ENCODE measurements at regions not wholly inside any gene's neighbourhood (a gene's known extent, or its start where the extent isn't known, plus 50 kb on each side); places are given as distances from the start of the nearest gene placed in this dataset.
"Not testable (repeated sequence)": the region's sequence is repeated elsewhere in the genome, so short reads cannot be mapped to it uniquely, and the experiment has no call there.

- no peak for DNase-seq (ENCODE audit: low spot score)
- intact Hi-C loops (cut with DNase I) = no loop called here
Observed at GRCh38 chr7:65609131-65609530, 235.5 kb downstream of the ZNF92 start.

GRCh38 chr7:65613644-65614289 lies 240.1 kb downstream of the ZNF92 start:
- DNase-seq (ENCODE audit: low spot score); intact Hi-C loops (cut with DNase I): not testable (repeated sequence)

- DNase-seq (ENCODE audit: low spot score); intact Hi-C loops (cut with DNase I): not testable (repeated sequence)
Observed at GRCh38 chr7:65616111-65616510, 242.5 kb downstream of the ZNF92 start.

DNA sequence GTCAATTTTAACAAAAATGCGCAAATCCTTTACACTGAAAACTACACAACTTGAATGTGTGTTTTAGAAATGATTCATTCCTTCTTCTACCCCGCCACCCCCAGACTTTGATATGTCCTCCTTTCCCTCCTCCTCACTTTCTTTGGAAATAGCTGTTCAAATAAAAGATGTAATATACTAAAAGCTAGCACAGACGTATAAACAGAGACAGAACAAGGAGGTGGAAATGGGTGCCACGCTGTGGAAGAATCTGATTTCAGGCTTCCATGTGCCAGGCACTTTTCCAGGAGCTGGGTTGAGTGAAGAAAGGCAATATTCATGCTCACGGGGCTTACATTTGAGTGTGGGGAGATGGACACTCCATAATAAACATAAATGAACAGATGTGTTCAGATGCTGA lies 246.6 kb downstream of the ZNF92 start:
- DNase-seq (ENCODE audit: low spot score); intact Hi-C loops (cut with DNase I): not testable (repeated sequence)

DNA sequence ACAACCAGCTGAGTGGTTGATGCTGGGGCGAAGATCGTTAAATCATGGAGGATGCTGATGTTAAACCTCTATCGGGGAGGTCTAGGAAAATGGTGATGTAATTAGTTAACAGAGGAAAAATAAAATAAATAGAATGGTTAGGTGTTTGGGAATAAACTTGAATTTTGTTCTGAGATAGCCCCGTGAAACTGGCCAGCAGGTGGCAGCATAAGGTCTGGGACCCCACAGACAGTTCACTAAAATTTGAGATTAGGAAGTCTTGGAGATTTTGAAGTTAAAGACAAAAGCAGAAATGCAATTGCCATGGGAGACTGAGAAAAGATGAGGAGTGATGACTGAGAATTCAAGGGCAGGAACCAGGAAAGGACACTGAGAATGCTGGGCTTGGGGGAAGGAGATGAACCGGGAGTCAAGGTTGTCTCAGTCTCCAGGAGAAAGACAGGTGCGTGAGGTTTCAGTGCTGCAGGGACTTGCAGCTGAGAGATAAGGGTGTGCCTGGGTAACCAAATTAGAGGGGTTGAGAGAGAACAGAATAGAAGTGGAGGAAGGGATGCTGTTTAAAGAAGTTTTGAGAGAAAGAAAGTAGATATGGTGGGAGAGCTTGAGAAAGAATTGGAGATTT lies 248.0 kb downstream of the ZNF92 start:
- intact Hi-C loops (cut with DNase I); DNase-seq (ENCODE audit: low spot score): not testable (repeated sequence)

GRCh38 chr7:65631236-65631635 lies 241.6 kb upstream of the VKORC1L1 start:
- DNase-seq (ENCODE audit: low spot score); intact Hi-C loops (cut with DNase I): not testable (repeated sequence)

DNA sequence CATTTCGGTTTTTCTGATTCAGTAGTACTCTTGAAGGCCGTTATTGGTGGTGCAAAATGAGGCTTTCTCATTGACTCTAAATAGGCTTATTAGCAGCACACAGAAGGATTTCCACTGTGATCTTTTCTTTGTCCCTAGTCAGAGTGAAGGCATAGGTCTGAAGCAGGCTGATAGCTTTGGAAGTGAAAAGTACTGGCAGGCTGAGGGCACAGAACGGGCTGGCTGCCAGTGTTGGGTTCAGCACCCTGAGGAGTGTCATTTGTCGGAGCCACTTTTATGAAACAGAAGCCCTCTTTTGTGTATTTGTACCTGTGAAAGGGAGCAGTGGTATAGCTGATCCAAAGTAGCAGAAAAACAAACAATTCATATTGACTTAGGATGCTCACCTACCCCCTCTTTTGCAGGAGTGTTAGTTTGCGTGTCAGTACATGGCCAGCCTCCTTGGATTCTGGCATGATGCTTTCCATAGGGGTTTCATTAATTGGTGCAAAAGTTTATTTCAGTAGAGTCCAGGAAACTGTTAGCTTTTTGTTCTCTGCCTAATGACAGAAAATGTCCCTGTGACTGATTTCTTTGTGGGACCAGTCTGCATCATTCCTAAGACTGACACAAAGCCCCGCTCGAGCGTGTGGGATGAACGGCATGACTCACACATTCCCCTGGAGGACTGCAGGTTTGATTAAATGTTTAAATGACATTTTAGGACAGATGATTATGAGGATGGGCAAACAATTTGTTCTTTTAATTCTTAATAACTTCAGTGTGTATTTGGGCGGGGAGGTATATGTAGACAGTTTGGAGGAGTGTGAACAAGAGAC lies 239.1 kb upstream of the VKORC1L1 start:
- DNase-seq (ENCODE audit: low spot score); intact Hi-C loops (cut with DNase I): not testable (repeated sequence)

- intact Hi-C loops (cut with DNase I); DNase-seq (ENCODE audit: low spot score): not testable (repeated sequence)
Observed at GRCh38 chr7:65638918-65639317, 234.0 kb upstream of the VKORC1L1 start.

GRCh38 chr7:65639717-65640116 lies 233.2 kb upstream of the VKORC1L1 start:
- DNase-seq (ENCODE audit: low spot score); intact Hi-C loops (cut with DNase I): not testable (repeated sequence)

GRCh38 chr7:65643498-65643897 lies 229.4 kb upstream of the VKORC1L1 start:
- DNase-seq (ENCODE audit: low spot score); intact Hi-C loops (cut with DNase I): not testable (repeated sequence)

DNA sequence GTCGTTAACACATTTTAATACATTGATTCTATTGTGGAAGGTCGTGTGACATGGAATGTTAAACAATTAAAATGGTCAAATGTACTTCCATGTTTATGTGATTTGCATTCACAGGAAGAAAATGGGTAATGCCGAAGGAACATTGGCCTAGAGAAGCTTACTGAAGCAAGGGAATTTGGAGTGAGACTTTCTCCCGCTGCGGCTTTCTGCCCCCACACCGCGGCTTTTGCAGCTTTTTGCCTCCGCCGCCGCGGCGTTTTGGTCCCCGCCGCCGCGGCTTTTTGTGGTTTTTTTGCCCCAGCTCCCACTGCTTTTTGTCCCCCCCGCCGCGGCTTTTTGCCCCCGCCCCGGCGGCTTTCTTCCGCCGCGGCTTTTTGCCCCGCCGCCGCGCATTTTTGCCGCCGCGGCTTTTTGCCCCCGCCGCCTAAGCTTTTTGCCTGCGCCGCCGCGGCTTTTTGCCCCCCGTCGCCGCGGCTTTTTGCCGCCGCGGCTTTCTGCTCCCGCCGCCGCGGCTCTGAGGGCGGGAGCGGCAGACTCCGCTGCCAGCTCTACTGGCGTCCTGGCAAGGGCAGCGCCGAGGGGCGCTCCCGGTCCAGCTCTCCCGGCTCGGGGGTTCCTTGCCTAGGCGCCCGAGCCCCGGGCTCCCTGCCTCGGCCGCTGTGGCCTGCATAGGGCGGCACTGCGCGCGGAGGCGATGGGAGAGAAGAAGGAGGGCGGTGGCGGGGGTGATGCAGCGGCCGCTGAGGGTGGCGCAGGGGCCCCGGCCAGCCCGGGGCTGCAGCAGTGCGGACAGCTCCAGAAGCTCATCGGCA lies 225.5 kb upstream of the VKORC1L1 start:
- DNase-seq (ENCODE audit: low spot score); intact Hi-C loops (cut with DNase I): not testable (repeated sequence)

GRCh38 chr7:65651174-65651573 lies 221.7 kb upstream of the VKORC1L1 start:
- intact Hi-C loops (cut with DNase I); DNase-seq (ENCODE audit: low spot score): not testable (repeated sequence)

GRCh38 chr7:65651826-65652592 lies 220.9 kb upstream of the VKORC1L1 start:
- DNase-seq (ENCODE audit: low spot score); intact Hi-C loops (cut with DNase I): not testable (repeated sequence)

GRCh38 chr7:65652669-65653068 lies 220.2 kb upstream of the VKORC1L1 start:
- DNase-seq (ENCODE audit: low spot score) = not testable (repeated sequence)

GRCh38 chr7:65656494-65657188 lies 216.2 kb upstream of the VKORC1L1 start:
- intact Hi-C loops (cut with DNase I); DNase-seq (ENCODE audit: low spot score): not testable (repeated sequence)

More at GRCh38 chr7:65652669-65653068, 220.2 kb upstream of the VKORC1L1 start:
- intact Hi-C loops (cut with DNase I) = not testable (repeated sequence)

GRCh38 chr7:65683362-65683761 lies 189.5 kb upstream of the VKORC1L1 start:
- DNase-seq (ENCODE audit: low spot score); intact Hi-C loops (cut with DNase I): not testable (repeated sequence)

- DNase-seq (ENCODE audit: low spot score) = not testable (repeated sequence)
Observed at GRCh38 chr7:65699026-65699714, 173.7 kb upstream of the VKORC1L1 start.

More at GRCh38 chr7:65699026-65699714, 173.7 kb upstream of the VKORC1L1 start:
- intact Hi-C loops (cut with DNase I) = not testable (repeated sequence)
